Prostate gland (tissue), 2 donors: ENCODE measurements at regions not wholly inside any gene's neighbourhood (a gene's known extent, or its start where the extent isn't known, plus 50 kb on each side); places are given as distances from the start of the nearest gene placed in this dataset.

Experiments
- DNase-seq: peaks from one replicate; pipeline ENCODE4 v3.0.0-alpha.2; 2019; ENCODE audit warnings: low spot score
- H3K27ac ChIP-seq, 2 donors: fragments of 200-600 bp; sonication (generic); 2 replicates each; pipeline ENCODE4 v1.5.1; 2017 to 2019
- H3K27me3 ChIP-seq: fragments of 200-600 bp; sonication (generic); replicated peaks from 2 replicates; pipeline ENCODE4 v1.5.1; 2019; ENCODE audit not compliant: insufficient read depth
- H3K36me3 ChIP-seq, 2 donors: fragments of 200-600 bp; sonication (generic); 1 replicate in 1 of 2; 2 replicates in 1 of 2; pipeline versions ENCODE4 v1.5.1 to v1.8.1; 2017 to 2019
- H3K4me1 ChIP-seq: fragments of 200-600 bp; sonication (generic); replicated peaks from 2 replicates; pipeline ENCODE4 v1.5.1; 2019
- H3K4me3 ChIP-seq, 2 donors: fragments of 200-600 bp; sonication (generic); 2 replicates each; pipeline ENCODE4 v1.5.1; 2017 to 2019
- H3K9me3 ChIP-seq: fragments of 200-600 bp; sonication (generic); 2 replicates; pipeline ENCODE4 v1.5.1; 2017
- CTCF ChIP-seq, 4 experiments: fragments of 200-600 bp in 2 of 4; fragments of 450-650 bp in 2 of 4; sonication (generic) in 2 of 4; IDR thresholded peaks; 1 replicate in 3 of 4; 2 replicates in 1 of 4; pipeline ENCODE4 v1.5.1; 2016 to 2019; ENCODE audit warnings: antibody characterized with exemption in 4 of 4, mild to moderate bottlenecking in 2 of 4, moderate library complexity in 2 of 4
- POLR2A ChIP-seq: fragments of 450-650 bp; IDR thresholded peaks from one replicate; pipeline ENCODE4 v1.6.1; 2016; ENCODE audit warnings: antibody characterized with exemption, mild to moderate bottlenecking
- POLR2AphosphoS5 ChIP-seq: sonication (generic); formaldehyde crosslinking; IDR thresholded peaks from one replicate; pipeline ENCODE4 v1.6.1; 2017; ENCODE audit warnings: antibody characterized with exemption
- WGBS: methylation state at CpG from one replicate; pipeline ENCODE4 v1.1.5; 2018; 5-methylcytosine and 5-hydroxymethylcytosine counted together
- intact Hi-C: fragments of 100-400 bp; cut with DNase I; formaldehyde crosslinking; loops from one replicate; pipeline ENCODE4 v1.14.2; 2022

- no peak for TF ChIP-seq POLR2A
- TF ChIP-seq POLR2AphosphoS5: no peak
- TF ChIP-seq CTCF (IDR thresholded peaks at IDR 0.05): no peak
- no peak overlapping the region for H3K27ac ChIP-seq
- H3K4me1 ChIP-seq: no peaks in the 10 kb centered on the region
- no peaks in the 10 kb centered on the region for H3K27me3 ChIP-seq
- H3K9me3 ChIP-seq: no peaks in the 10 kb centered on the region
- no peak overlapping the region for H3K4me3 ChIP-seq
- H3K36me3 ChIP-seq: no peaks in the 10 kb centered on the region
- WGBS: 62% methylated on average over 5 of the region's 5 CpGs
- intact Hi-C loops: no loop called here
- no peak for DNase-seq
These were observed 163.6 kb upstream of the RORB start for GRCh38 chr9:74333384-74334032.

GRCh38 chr9:74334271-74334670 lies 162.9 kb upstream of the RORB start:
- DNase-seq: no peak
- Histone ChIP-seq H3K4me3 (no peak overlapping the region), H3K27ac (no peak overlapping the region), H3K36me3 (no peaks in the 10 kb centered on the region), H3K27me3 (no peaks in the 10 kb centered on the region), H3K9me3 (no peaks in the 10 kb centered on the region), H3K4me1 (no peaks in the 10 kb centered on the region)
- 80% methylated on average over 2 of the region's 2 CpGs for WGBS
- intact Hi-C loops: no loop called here
- TF ChIP-seq POLR2AphosphoS5 (no peak), CTCF (IDR thresholded peaks at IDR 0.05) (no peak), POLR2A (no peak)

GRCh38 chr9:74336161-74336560 lies 161.0 kb upstream of the RORB start:
- Histone ChIP-seq H3K36me3 (no peaks in the 10 kb centered on the region), H3K9me3 (no peaks in the 10 kb centered on the region), H3K27me3 (no peaks in the 10 kb centered on the region), H3K4me1 (no peaks in the 10 kb centered on the region), H3K27ac (no peak overlapping the region), H3K4me3 (no peak overlapping the region)
- 31% methylated on average over 1 of the region's 1 CpG for WGBS
- no peak for DNase-seq
- intact Hi-C loops: no loop called here
- no peak for TF ChIP-seq POLR2AphosphoS5
- no peak for TF ChIP-seq POLR2A
- TF ChIP-seq CTCF (IDR thresholded peaks at IDR 0.05): no peak

GRCh38 chr9:74348777-74349176 lies 148.4 kb upstream of the RORB start:
- 89% methylated on average over 3 of the region's 3 CpGs for WGBS
- no peak for DNase-seq
- H3K9me3 ChIP-seq: no peaks in the 10 kb centered on the region
- intact Hi-C loops: no loop called here
- H3K4me1 ChIP-seq: no peaks in the 10 kb centered on the region
- H3K27ac ChIP-seq: no peak overlapping the region
- H3K4me3 ChIP-seq: no peak overlapping the region
- H3K27me3 ChIP-seq: no peaks in the 10 kb centered on the region
- H3K36me3 ChIP-seq: no peaks in the 10 kb centered on the region
- TF ChIP-seq POLR2AphosphoS5: no peak

- TF ChIP-seq POLR2A: no peak
- no peak for TF ChIP-seq POLR2AphosphoS5
- no peak for TF ChIP-seq CTCF (IDR thresholded peaks at IDR 0.05)
- WGBS: 63% methylated on average over 2 of the region's 2 CpGs
- no peak for DNase-seq
- H3K4me1 ChIP-seq: peaks cover 3% of the 10 kb centered on the region
- H3K4me3 ChIP-seq: no peak overlapping the region
- H3K27ac ChIP-seq: no peak overlapping the region
- no peaks in the 10 kb centered on the region for H3K27me3 ChIP-seq
- no peaks in the 10 kb centered on the region for H3K9me3 ChIP-seq
- no peaks in the 10 kb centered on the region for H3K36me3 ChIP-seq
- intact Hi-C loops: no loop called here
These were observed 142.0 kb upstream of the RORB start for GRCh38 chr9:74355107-74355506.
